ENCODE measurements at regions not wholly inside any gene's neighbourhood (a gene's known extent, or its start where the extent isn't known, plus 50 kb on each side); places are given as distances from the start of the nearest gene placed in this dataset.
"Not testable (repeated sequence)": the region's sequence is repeated elsewhere in the genome, so short reads cannot be mapped to it uniquely, and the experiment has no call there.

DNA sequence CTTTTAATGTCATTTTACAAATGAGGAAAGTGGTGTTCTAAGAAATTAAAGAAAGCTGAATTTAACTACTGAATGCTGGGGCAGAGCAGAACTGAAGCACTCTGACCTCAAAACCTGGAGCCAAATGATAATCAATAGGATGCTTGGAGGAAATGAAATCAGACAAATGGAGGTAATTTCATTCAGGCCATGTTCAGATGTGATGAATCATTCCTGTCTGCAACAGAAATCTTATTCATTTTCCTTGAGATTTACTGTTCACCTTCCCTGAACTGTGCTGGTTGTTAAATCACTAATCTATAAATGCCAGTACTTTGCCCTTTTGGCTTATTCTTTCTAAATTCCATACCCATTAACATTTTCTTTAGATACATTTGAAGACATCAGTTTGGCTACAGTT lies 85.6 kb upstream of the SNX7 start:
- no peak for DNase-seq (ENCODE audit: low read depth in 3 of 3)

DNA sequence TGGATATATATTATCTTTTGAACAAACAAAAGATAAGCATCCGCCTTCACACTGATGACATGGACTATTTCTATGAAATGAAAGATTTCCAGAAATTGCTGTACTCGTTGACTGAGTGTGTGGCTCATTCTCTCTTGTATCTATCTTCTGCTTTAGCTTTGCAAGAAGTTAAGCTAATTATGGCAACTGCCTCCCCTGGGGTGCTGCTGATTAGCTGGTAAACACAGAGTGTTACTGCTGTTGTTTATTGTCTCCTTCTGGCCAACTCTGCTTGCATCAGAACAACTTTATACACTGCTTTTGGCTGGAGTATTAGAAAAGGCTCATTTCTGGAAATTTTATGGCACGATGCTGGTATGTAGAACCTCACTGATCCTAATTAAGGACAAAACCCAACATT lies 95.6 kb upstream of the SNX7 start:
- no peak for DNase-seq (ENCODE audit: low read depth in 3 of 3)

DNA sequence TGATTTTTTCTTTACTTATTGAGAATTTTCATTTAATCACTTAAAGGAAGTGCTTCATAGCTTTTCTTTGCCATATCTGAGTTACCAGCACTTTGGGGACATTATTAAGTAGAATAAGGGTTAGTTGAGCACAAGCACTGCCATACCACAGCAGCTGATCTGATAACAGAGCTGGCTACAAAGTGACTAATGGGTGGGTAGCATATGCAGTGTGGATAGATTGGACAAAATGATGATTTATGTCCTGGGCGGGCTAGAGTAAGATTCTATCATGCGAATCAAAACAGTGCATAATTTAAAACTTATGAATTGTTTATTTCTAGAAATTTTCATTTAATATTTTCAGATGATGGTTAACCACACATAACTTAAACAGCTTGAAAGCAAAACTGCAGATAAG lies 102.2 kb upstream of the SNX7 start:
- DNase-seq (ENCODE audit: low read depth in 3 of 3), result no peak

DNA sequence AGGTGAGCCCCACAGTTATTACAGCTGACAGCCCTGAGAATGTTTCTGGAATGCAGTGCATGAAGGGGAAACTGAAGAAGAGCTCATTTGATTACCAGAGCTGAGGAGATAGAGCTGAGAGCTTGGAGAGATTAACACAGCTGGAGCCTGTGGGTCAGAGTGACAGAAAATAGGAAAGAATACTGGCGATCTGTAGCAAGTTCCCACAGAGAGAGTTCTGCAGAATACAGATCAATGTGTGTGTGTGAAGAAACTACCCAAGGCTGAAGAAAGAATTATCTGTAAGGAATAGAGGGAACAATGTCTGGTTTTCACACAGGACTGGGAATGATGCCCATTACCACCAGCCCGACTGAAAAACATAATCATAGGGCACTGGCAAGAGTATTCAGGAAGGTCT lies 103.6 kb upstream of the SNX7 start:
- DNase-seq (ENCODE audit: low read depth in 3 of 3), result no peak

- DNase-seq (ENCODE audit: low read depth in 3 of 3), result no peak
Observed at GRCh38 chr1:98556521-98557158, 104.9 kb upstream of the SNX7 start.

- DNase-seq (ENCODE audit: low read depth in 3 of 3), result no peak
Observed at GRCh38 chr1:98555814-98556213, 105.7 kb upstream of the SNX7 start.

GRCh38 chr1:98552576-98553074 lies 108.9 kb upstream of the SNX7 start:
- DNase-seq (ENCODE audit: low read depth in 3 of 3), result not testable (repeated sequence)

DNA sequence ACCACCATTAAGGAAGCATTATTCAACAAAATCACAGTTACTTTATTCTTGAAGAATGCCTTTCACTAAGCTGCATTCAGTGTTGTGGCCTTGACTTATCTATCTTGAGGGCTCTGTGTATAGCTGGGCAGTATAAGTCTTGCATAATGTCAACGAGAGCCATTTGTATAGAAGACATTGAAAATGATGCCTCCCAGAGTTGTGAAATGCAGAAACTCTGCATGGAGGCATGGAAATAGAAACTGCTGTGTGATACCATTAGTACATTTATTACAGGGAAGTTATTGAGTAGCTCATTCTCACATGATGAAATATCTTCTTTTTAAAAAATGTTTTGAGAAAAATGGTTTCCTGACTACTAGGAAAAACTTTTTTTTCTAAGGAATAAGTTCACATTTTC lies 111.4 kb upstream of the SNX7 start:
- DNase-seq (ENCODE audit: low read depth in 3 of 3), result no peak

GRCh38 chr1:98546319-98546718 lies 115.2 kb upstream of the SNX7 start:
- DNase-seq (ENCODE audit: low read depth in 3 of 3), result no peak

GRCh38 chr1:98538106-98538505 lies 123.4 kb upstream of the SNX7 start:
- DNase-seq (ENCODE audit: low read depth in 3 of 3), result no peak

DNA sequence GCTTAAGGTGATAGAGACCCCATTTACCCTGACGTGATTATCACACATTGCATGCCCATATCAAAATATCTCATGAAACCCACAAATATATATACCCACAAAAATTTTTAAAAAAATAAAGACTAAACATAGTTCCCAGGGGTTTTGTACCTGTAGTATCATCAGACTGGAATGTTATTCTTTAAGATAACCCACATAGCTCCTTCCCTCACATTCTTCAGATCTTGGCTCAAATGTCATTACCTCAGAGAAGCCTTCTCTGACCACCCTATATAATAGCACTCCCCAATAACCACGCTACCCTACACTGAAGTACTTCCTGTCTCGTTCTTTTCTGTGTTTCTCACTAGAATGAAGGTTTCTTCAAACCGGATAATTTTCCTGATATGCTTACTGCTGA lies 138.3 kb upstream of the SNX7 start:
- no peak for DNase-seq (ENCODE audit: low read depth in 3 of 3)

DNA sequence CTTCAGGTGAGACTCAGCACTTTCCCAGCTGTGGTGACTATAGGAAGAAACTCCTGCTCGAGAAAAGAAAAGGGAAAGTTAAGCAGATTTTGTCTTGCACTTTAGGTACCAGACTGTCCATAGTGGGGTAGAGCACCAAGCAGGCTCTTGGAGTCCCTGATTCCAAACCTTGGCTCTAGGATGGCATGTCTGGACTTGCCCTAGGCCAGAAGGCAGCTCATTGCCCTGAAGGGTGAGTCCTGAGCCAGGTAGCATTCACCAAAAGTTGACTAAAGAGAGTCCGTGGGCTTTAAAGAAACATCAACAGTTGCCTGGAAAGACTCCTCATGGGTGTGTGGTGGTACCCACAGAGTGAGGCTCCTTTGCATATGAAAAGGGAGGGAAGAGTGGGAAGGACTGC lies 145.2 kb upstream of the SNX7 start:
- DNase-seq (ENCODE audit: low read depth in 3 of 3), result no peak

- DNase-seq (ENCODE audit: low read depth in 3 of 3), result no peak
Observed at GRCh38 chr1:98515744-98516143, 145.8 kb upstream of the SNX7 start.

DNA sequence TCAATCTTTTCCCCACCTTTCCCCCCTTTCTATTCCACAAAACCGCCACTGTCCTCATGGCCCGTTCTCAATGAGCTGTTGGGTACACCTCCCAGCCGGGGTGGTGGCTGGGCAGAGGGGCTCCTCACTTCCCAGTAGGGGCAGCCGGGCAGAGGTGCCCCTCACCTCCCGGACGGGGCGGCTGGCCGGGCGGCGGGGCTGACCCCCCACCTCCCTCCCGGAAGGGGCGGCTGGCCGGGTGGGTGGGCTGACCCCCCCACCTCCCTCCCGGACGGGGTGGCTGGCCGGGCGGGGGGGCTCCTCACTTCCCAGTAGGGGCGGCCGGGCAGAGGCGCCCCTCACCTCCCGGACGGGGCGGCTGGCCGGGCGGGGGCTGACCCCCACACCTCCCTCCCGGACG lies 149.3 kb upstream of the SNX7 start:
- DNase-seq (ENCODE audit: low read depth in 3 of 3), result not testable (repeated sequence)

DNA sequence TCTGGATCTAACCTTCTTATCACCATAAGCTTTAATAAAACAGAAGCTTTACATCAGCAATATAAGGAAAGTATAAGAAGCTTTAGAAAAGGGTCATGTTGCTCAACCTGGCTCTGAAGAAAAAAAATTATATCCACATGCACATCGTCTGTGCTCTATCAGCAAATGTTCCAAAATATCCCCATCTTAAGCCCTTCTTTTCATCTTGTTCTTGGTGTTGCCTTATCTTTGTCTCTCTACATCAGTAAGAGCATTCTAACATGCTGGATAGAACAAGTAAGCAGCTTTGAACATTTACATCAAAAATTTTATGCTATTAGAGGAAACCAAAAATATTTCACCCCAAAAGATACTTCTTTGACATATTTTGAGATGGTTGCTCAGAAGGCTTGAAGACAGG lies 157.8 kb upstream of the SNX7 start:
- DNase-seq (ENCODE audit: low read depth in 3 of 3), result no peak

DNA sequence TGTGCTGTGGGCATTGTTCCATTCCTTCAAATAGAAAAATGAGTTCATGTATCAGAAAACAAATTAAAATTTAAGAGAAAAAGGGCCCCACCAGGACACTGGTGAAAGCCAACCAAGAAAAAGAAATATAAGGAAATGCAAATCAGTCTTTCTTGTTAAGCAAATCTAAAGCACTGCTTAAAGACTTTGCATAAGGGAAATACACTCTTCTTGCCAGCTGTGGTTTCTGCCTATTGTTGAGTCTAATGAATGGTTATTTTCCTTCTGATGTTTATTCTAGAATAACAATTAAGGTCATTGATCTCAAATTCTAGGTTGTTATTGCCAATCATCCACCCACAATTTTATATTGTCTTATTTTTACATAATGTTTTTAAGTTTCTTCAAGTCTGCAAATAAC lies 158.6 kb upstream of the SNX7 start:
- DNase-seq (ENCODE audit: low read depth in 3 of 3), result no peak

- DNase-seq (ENCODE audit: low read depth in 3 of 3), result no peak
Observed at GRCh38 chr1:98500324-98500723, 161.2 kb upstream of the SNX7 start.

DNA sequence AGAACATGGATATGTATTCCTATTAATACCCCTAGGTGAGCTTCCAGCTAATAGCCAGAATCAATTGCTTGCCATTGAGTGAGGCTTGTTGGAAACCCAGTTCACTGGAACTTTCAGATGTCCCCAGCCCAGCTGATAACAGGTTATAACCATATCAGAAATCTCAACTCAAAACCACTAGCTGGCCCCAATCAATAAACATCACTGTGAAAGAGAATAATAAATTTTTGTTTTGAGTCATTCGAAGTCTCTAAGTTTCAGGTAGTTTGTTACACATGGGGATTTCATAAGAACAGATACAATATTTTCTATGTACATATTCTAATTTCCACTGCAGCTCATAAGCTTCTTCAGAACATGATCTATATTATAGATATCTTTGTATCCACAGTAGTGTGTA lies 162.9 kb upstream of the SNX7 start:
- DNase-seq (ENCODE audit: low read depth in 3 of 3), result no peak

DNA sequence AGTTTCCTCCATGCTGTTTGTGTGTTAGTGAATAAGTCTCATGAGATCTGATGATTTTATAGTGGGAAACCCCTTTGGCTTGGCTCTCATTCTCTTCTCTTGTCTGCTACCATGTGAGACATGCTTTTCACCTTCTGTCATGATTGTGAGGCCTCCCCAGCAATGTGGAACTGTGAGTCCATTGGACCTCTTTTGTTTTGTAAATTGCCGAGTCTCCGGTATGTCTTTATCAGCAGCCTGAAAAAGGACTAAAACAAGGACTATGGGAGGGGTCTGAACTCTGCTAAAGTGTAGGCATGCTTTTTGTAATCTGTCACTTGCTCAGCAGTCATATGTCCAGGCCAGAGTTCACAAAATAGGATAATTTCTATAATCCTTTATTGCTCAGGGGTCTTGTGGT lies 164.0 kb upstream of the SNX7 start:
- DNase-seq (ENCODE audit: low read depth in 3 of 3), result no peak

DNA sequence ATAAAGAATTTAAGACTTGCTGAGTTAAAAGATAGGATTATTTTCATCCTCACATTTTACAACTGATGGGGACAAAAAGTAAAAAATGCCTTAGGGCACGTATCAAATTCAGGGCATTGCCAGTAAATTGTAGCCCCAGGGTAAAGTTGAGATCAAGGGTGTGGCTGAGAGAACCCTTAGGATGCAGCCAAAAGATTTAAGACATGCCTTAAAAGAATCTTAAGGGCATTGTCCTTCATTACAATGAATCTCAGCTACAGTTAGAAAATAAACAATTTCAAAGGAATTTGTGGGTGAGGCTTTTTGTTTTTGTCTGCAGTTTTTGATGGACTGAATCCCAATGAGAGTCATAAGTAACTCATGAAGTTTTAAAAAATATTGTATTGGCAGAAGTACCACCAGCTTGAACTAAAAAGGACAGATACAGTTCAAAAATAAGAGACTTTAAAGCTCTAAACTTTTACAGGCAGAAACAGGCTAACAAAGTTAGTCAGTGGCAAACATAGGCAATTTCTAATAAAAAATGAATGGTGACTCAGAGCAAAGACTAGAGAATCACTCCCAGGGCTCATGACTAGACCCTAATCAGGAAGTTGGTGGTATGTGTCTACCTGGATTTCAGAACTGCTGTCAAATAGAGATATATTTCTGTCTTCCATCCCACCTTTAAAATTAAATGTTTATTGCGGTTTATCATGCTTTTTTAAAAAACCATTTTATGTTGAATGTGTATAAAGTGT lies 165.1 kb upstream of the SNX7 start:
- DNase-seq (ENCODE audit: low read depth in 3 of 3), result no peak

GRCh38 chr1:98493469-98493868 lies 168.1 kb upstream of the SNX7 start:
- no peak for DNase-seq (ENCODE audit: low read depth in 3 of 3)

DNA sequence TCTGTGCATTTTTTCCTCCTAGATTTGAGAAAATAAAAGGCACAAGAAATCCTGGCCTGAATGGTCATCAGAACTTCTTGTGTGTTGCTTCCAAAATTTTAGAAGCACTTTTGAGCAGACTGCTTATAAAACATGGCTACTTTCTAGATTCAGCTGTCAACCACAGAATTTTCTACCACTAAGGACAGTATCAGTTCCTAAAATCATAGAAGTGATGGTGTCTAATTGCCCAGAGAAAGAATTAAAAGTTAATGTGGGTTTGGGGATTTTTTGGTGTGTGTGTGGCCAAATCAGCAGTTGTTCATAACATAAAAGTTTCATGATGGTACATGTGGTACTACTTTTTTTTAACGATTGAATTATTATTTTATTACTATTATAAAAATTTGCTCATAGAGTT lies 171.4 kb upstream of the SNX7 start:
- DNase-seq (ENCODE audit: low read depth in 3 of 3), result no peak

DNA sequence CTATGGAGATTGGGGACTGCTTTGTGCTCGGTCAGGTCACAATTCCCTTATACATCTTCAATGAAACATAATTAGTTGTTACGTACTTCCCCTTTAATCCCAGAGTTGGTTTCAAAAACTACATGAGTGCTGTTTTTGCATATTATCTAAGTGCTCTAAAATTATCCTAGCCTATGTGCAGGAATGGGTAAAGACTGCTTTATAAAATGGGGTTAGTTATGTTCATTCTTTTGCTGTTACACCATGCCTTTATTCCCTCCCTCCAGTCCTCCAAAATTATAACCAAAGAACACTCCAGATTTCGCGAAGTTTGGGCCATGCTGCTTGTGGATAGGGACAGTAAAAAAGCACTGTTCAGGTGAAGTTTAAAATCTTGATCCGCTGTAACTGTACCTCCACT lies 173.9 kb upstream of the SNX7 start:
- DNase-seq (ENCODE audit: low read depth in 3 of 3), result no peak

- no peak for DNase-seq (ENCODE audit: low read depth in 3 of 3)
Observed at GRCh38 chr1:98482611-98483010, 178.9 kb upstream of the SNX7 start.

All from stimulated activated CD4-positive, alpha-beta T cell treated with anti-CD3 and anti-CD28 coated beads, TNF-alpha, amount 100 ng/mL, for 4 hours (primary cell).